PC-9 (cell line): ENCODE measurements at regions not wholly inside any gene's neighbourhood (a gene's known extent, or its start where the extent isn't known, plus 50 kb on each side); places are given as distances from the start of the nearest gene placed in this dataset.

Source experiments
- EZH2 ChIP-seq: fragments of 200-600 bp; sonication (generic); IDR thresholded peaks from 2 replicates; pipeline ENCODE4 v1.8.0; 2017; ENCODE audit warnings: antibody characterized with exemption, low read depth
- TF ChIP-seq, protein P1 (sequence below): fragments of 200-600 bp; sonication (generic); conservative IDR thresholded peaks from 2 replicates; pipeline ENCODE4 v1.6.1; 2017; ENCODE audit warnings: mixed run types, antibody characterized with exemption, mild to moderate bottlenecking, moderate library complexity

DNA sequence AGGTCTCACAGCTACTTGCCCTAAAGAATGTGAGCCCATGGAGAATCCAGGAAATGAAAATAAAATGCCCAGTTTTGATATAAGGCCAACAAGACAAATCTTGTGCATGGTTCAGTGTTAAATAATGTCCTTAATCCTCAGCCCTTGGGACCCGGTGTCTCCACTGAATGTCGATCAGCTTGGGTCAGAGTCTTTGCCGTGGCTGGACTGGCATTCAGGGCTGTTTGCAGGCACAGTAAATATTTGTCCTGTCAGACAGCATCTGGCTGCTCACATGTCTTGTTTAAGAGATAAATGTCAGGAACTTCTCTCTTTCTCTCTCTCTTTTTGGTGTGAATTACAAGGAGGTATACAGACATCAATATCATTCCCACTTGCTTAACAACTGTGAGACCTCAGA lies 452.5 kb downstream of the FUT8 start:
- TF ChIP-seq, protein P1, sequence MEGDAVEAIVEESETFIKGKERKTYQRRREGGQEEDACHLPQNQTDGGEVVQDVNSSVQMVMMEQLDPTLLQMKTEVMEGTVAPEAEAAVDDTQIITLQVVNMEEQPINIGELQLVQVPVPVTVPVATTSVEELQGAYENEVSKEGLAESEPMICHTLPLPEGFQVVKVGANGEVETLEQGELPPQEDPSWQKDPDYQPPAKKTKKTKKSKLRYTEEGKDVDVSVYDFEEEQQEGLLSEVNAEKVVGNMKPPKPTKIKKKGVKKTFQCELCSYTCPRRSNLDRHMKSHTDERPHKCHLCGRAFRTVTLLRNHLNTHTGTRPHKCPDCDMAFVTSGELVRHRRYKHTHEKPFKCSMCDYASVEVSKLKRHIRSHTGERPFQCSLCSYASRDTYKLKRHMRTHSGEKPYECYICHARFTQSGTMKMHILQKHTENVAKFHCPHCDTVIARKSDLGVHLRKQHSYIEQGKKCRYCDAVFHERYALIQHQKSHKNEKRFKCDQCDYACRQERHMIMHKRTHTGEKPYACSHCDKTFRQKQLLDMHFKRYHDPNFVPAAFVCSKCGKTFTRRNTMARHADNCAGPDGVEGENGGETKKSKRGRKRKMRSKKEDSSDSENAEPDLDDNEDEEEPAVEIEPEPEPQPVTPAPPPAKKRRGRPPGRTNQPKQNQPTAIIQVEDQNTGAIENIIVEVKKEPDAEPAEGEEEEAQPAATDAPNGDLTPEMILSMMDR = no peak
- no peak for TF ChIP-seq EZH2
